IMR-90 (cell line): ENCODE measurements at regions not wholly inside any gene's neighbourhood (a gene's known extent, or its start where the extent isn't known, plus 50 kb on each side); places are given as distances from the start of the nearest gene placed in this dataset.

Experiments
- ATAC-seq: fragments of 200-7000 bp; cut with Tn5 transposase; 2 replicates; pipeline ENCODE4 v1.9.1; 2020; ENCODE audit warnings: low read depth, mild to moderate bottlenecking, moderate library complexity
- BruUV-seq: library from RNA; stranded (reverse); fragments of 400-500 nt; replicated peaks from 2 replicates; lab custom pipeline; 2021; lab: Mats Ljungman, UMichigan
- CTCF ChIA-PET: fragments of 300-600 bp; formaldehyde crosslinking; extraction: SDS; loops from one replicate; lab custom pipeline; 2021; ENCODE audit warnings: antibody characterized with exemption; lab: Yijun Ruan, JAX
- POLR2A ChIA-PET: fragments of 300-600 bp; sonication (Branson Sonifier 250); formaldehyde crosslinking; loops from one replicate; lab custom pipeline; 2022; ENCODE audit warnings: antibody characterized with exemption; ENCODE audit not compliant: unreplicated experiment; lab: Charles Lee
- DNase-seq: peaks from one replicate; pipeline ENCODE4 v3.0.0; 2013
- H2AFZ ChIP-seq: replicated peaks from 2 replicates; pipeline ENCODE3; 2013; ENCODE audit warnings: low read length, mild to moderate bottlenecking; ENCODE audit not compliant: poor library complexity
- H2AK5ac ChIP-seq: 2 replicates; pipeline ENCODE4 v1.6.1; 2013; ENCODE audit warnings: low read depth, low read length, inconsistent platforms
- H2AK9ac ChIP-seq: replicated peaks from 2 replicates; pipeline ENCODE3; 2013; ENCODE audit warnings: mild to moderate bottlenecking, low read depth, low read length, moderate library complexity; ENCODE audit not compliant: poor library complexity
- H2BK120ac ChIP-seq: 2 replicates; pipeline ENCODE4 v1.6.1; 2013; ENCODE audit warnings: low read depth, low read length, inconsistent platforms
- H2BK15ac ChIP-seq: 3 replicates; pipeline ENCODE4 v1.6.1; 2013; ENCODE audit warnings: low read depth, low read length, inconsistent platforms
- H2BK20ac ChIP-seq: 2 replicates; pipeline ENCODE4 v1.6.1; 2013; ENCODE audit warnings: low read depth, mild to moderate bottlenecking, inconsistent platforms, low read length, moderate library complexity
- H2BK5ac ChIP-seq: 2 replicates; pipeline ENCODE4 v1.6.1; 2013; ENCODE audit warnings: mild to moderate bottlenecking, low read depth, low read length, inconsistent platforms; ENCODE audit not compliant: poor library complexity, severe bottlenecking
- H3K14ac ChIP-seq: replicated peaks from 2 replicates; pipeline ENCODE4 v1.6.1; 2013; ENCODE audit warnings: low read depth, low read length, inconsistent platforms
- H3K18ac ChIP-seq: 2 replicates; pipeline ENCODE4 v1.6.1; 2013; ENCODE audit warnings: low read depth, low read length, control low read depth
- H3K23ac ChIP-seq: 2 replicates; pipeline ENCODE4 v1.6.1; 2013; ENCODE audit warnings: low read depth, low read length, inconsistent platforms
- H3K27ac ChIP-seq: 2 replicates; pipeline ENCODE4 v1.5.1; 2013; ENCODE audit warnings: mild to moderate bottlenecking, control low read depth, low read length; ENCODE audit not compliant: insufficient read depth
- H3K27me3 ChIP-seq: 2 replicates; pipeline ENCODE4 v1.6.1; 2013; ENCODE audit warnings: low read length; ENCODE audit not compliant: control insufficient read depth, insufficient read depth
- H3K36me3 ChIP-seq: 2 replicates; pipeline ENCODE4 v1.6.1; 2013; ENCODE audit warnings: low read length, mixed read lengths; ENCODE audit not compliant: control insufficient read depth, insufficient read depth
- H3K4ac ChIP-seq: 2 replicates; pipeline ENCODE4 v1.6.1; 2013; ENCODE audit warnings: low read depth, low read length, inconsistent platforms
- H3K4me1 ChIP-seq: 2 replicates; pipeline ENCODE4 v1.6.1; 2013; ENCODE audit warnings: low read length, mixed read lengths; ENCODE audit not compliant: control insufficient read depth, insufficient read depth
- H3K4me2 ChIP-seq: 2 replicates; pipeline ENCODE4 v1.6.1; 2013; ENCODE audit warnings: low read depth, mild to moderate bottlenecking, control low read depth, low read length, moderate library complexity
- H3K4me3 ChIP-seq: 2 replicates; pipeline ENCODE4 v1.5.1; 2013; ENCODE audit warnings: low read depth, mild to moderate bottlenecking, control low read depth, low read length, moderate library complexity; ENCODE audit not compliant: insufficient read depth
- H3K56ac ChIP-seq: 2 replicates; pipeline ENCODE4 v1.6.1; 2013; ENCODE audit warnings: low read length, inconsistent platforms; ENCODE audit not compliant: insufficient read depth; ENCODE audit errors: extremely low read depth
- H3K79me1 ChIP-seq, 2 experiments: 2 replicates each; pipeline ENCODE4 v1.6.1; 2013; ENCODE audit warnings: low read length in 2 of 2, inconsistent platforms in 1 of 2, low read depth in 1 of 2
- H3K9ac ChIP-seq: 2 replicates; pipeline ENCODE4 v1.6.1; 2013; ENCODE audit warnings: low read depth, low read length, control low read depth
- H3K9me1 ChIP-seq: 2 replicates; pipeline ENCODE4 v1.6.1; 2013; ENCODE audit warnings: low read length, inconsistent platforms; ENCODE audit not compliant: insufficient read depth
- H3K9me3 ChIP-seq: 2 replicates; pipeline ENCODE4 v1.6.1; 2013; ENCODE audit warnings: low read length; ENCODE audit not compliant: control insufficient read depth, insufficient read depth
- H4K20me1 ChIP-seq: 2 replicates; pipeline ENCODE4 v1.6.1; 2013; ENCODE audit warnings: low read length, inconsistent platforms; ENCODE audit not compliant: insufficient read depth
- H4K5ac ChIP-seq: 2 replicates; pipeline ENCODE4 v1.6.1; 2013; ENCODE audit warnings: mild to moderate bottlenecking, low read depth, low read length, control low read depth
- H4K8ac ChIP-seq, 2 experiments: 2 replicates each; pipeline ENCODE4 v1.6.1; 2013; ENCODE audit warnings: low read depth in 2 of 2, low read length in 2 of 2, control low read depth in 1 of 2, inconsistent platforms in 1 of 2
- H4K91ac ChIP-seq: 2 replicates; pipeline ENCODE4 v1.6.1; 2013; ENCODE audit warnings: low read depth, low read length, inconsistent platforms; ENCODE audit not compliant: insufficient read depth
- MAFK ChIP-seq: IDR thresholded peaks from 2 replicates; pipeline ENCODE4 v1.6.1; 2012; ENCODE audit warnings: low read depth, low read length, improper control_type of control experiment
- POLR2A ChIP-seq: IDR thresholded peaks from 2 replicates; pipeline ENCODE4 v1.6.1; 2012; ENCODE audit warnings: mild to moderate bottlenecking, low read depth, low read length
- RCOR1 ChIP-seq: IDR thresholded peaks from 2 replicates; pipeline ENCODE4 v1.6.1; 2012; ENCODE audit warnings: mild to moderate bottlenecking, low read length, improper control_type of control experiment; ENCODE audit not compliant: insufficient replicate concordance
- SMC3 ChIP-seq: fragments of 150-350 bp; IDR thresholded peaks from 2 replicates; pipeline ENCODE4 v1.6.1; 2016; ENCODE audit warnings: low read depth, mild to moderate bottlenecking, antibody characterized with exemption, low read length, moderate library complexity
- WGBS, 2 experiments: methylation state at CpG; one replicate each; pipeline versions ENCODE4 v1.1.5 to v1.1.7; 2013; ENCODE audit warnings: missing lambda C conversion rate in 2 of 2; ENCODE audit not compliant: insufficient read length in 1 of 2; ENCODE audit errors: extremely low coverage in 2 of 2; 5-methylcytosine and 5-hydroxymethylcytosine counted together
- dilution Hi-C: fragments of 300-500 bp; cut with HindIII; formaldehyde crosslinking; loops from one replicate; pipeline ENCODE4 v1.14.3; 2018; ENCODE audit warnings: low sequenced_read_pairs; ENCODE audit not compliant: unreplicated experiment
- in situ Hi-C: fragments of 300-500 bp; cut with MboI; formaldehyde crosslinking; loops from 3 replicates; pipeline ENCODE4 v1.14.3; 2019; ENCODE audit warnings: low sequenced_read_pairs, inconsistent platforms, mixed read lengths
- intact Hi-C: fragments of 100-400 bp; cut with micrococcal nuclease; formaldehyde crosslinking; loops from 2 replicates; pipeline ENCODE4 v1.10.0; 2022

- Histone ChIP-seq H4K20me1 (no peaks in the 10 kb centered on the region), H3K27me3 (no peaks in the 10 kb centered on the region), H2BK20ac (no peak overlapping the region), H2BK15ac (no peak overlapping the region), H2BK120ac (no peak overlapping the region), H3K4me1 (no peaks in the 10 kb centered on the region), H3K9me1 (no peaks in the 10 kb centered on the region), H3K23ac (no peak overlapping the region), H3K27ac (no peak overlapping the region), H3K56ac (no peak overlapping the region), H2BK5ac (no peak overlapping the region), H2AK9ac (no peak overlapping the region), H3K18ac (no peak overlapping the region), H3K4me3 (no peak overlapping the region), H3K4me2 (no peak overlapping the region), H3K9ac (no peak overlapping the region), H4K8ac (no peak overlapping the region), H4K5ac (no peak overlapping the region), H3K36me3 (no peaks in the 10 kb centered on the region), H2AFZ (no peak overlapping the region), H3K9me3 (no peaks in the 10 kb centered on the region), H3K4ac (no peak overlapping the region), H3K14ac (no peak overlapping the region), H4K91ac (no peak overlapping the region), H2AK5ac (no peak overlapping the region), H3K79me1 (no peaks in the 10 kb centered on the region)
- TF ChIP-seq RCOR1 (no peak), SMC3 (no peak), POLR2A (no peak), MAFK (no peak)
- in situ Hi-C loops, result no loop called here
- WGBS, 2 experiments, result no CpG with 5 or more reads among the region's 5 CpGs
- ChIA-PET POLR2A (no interaction called here), CTCF (no interaction called here)
- intact Hi-C loops, result no loop called here
- ATAC-seq, result no peak
- BruUV-seq, result no TSS peak
- dilution Hi-C loops, result no loop called here
- DNase-seq, result no peak
These were observed 888.2 kb upstream of the CXADR start for GRCh38 chr21:16624479-16625118.
